Right cardiac atrium (tissue), 5 donors: ENCODE measurements at regions not wholly inside any gene's neighbourhood (a gene's known extent, or its start where the extent isn't known, plus 50 kb on each side); places are given as distances from the start of the nearest gene placed in this dataset.
A peak's percentile ranks its signal among the peaks of the same experiment; 100 is the strongest.
"Not testable (repeated sequence)": the region's sequence is repeated elsewhere in the genome, so short reads cannot be mapped to it uniquely, and the experiment has no call there.

Source experiments
- ATAC-seq, 2 donors: fragments of 200-7000 bp; cut with Tn5 transposase; one replicate each; pipeline versions ENCODE4 v1.8.0 to v1.9.1; 2020; ENCODE audit warnings: moderate library complexity in 2 of 2, mild to moderate bottlenecking in 1 of 2
- DNase-seq, 3 donors: peaks; one replicate each; pipeline ENCODE4 v3.0.0-alpha.2; 2020
- H3K27ac ChIP-seq: one replicate; pipeline ENCODE4 v1.5.1; 2013; ENCODE audit warnings: mild to moderate bottlenecking, low read length, control low read depth, moderate library complexity
- H3K27me3 ChIP-seq: one replicate; pipeline ENCODE4 v1.6.1; 2013; ENCODE audit not compliant: control insufficient read depth, insufficient read depth
- H3K4me1 ChIP-seq: one replicate; pipeline ENCODE4 v1.6.1; 2013; ENCODE audit warnings: low read length; ENCODE audit not compliant: control insufficient read depth, insufficient read depth
- H3K4me3 ChIP-seq: one replicate; pipeline ENCODE4 v1.5.1; 2013; ENCODE audit warnings: low read length, control low read depth
- H3K9me3 ChIP-seq: one replicate; pipeline ENCODE4 v1.6.1; 2013; ENCODE audit warnings: low read length; ENCODE audit not compliant: control insufficient read depth
- WGBS: extraction: QIAGEN DNeasy Blood & Tissue Kit; methylation state at CpG from one replicate; pipeline ENCODE4 v1.1.7; 2013; 5-methylcytosine and 5-hydroxymethylcytosine counted together
- intact Hi-C, 4 donors: fragments of 100-400 bp; cut with DNase I; formaldehyde crosslinking; loops; one replicate each; pipeline versions ENCODE4 v1.11.0 to v1.14.0; 2022 to 2023
- donor health status: healthy with polysubstance abuse.
- donor health status: DM: no; HTN: yes; CAD: no.
- donor health status: DM: no; HTN: no; CAD: no.
- donor health status: DM: no; HTN: yes; CAD: no; lungs with severe emphysema.
- donor health status: DM: yes; HTN: yes; CAD: no.

DNA sequence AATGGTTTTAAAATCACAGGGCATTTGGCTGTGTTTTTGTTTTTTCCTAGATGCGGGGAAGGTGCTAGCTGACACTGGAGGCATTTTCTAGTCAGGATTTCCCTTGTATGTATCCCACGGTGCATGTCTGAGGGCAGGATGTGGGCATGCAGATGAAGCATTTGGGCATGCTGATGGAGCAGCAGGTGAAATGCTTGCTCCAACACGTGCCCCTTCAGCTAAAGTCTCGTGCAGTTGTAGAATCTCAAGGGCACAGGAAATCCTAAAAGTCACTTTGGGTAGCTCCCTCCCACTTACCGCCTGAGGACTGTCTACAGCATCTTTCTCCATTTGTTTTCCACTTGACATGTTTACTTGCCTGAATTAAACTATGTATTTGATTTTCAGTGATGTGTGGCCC is 429.4 kb upstream of the B3GAT1 start:
- Histone ChIP-seq H3K4me3 (no peak overlapping the region), H3K27ac (no peak overlapping the region), H3K27me3 (no peaks in the 10 kb centered on the region), H3K9me3 (peaks cover 1% of the 10 kb centered on the region), H3K4me1 (no peaks in the 10 kb centered on the region)
- no peak for DNase-seq
- intact Hi-C loops = no loop called here
- no peak for ATAC-seq
- 62% methylated on average over 5 of the region's 5 CpGs for WGBS

DNA sequence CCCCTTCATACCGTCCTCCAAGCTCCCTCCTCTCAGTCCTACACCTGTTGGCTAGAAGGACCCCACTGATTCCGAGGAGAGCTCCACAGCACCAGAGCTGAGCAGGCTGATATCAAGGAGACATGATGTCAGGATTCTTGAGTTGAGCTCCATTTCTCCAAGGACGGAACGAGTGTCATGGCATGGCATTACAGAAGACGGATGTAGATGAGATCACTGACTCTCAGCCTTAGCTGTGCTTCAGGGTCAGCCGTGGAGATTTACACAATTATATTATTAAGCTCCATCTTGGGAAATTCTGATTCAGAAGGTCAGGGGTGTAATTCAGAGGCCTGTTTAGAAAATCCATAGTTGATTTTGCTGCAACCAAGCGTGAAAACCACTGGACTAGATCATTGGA is 428.9 kb upstream of the B3GAT1 start:
- ATAC-seq (no peak), DNase-seq (no peak)
- intact Hi-C loops = no loop called here
- Histone ChIP-seq H3K4me1 (no peaks in the 10 kb centered on the region), H3K4me3 (no peak overlapping the region), H3K27me3 (no peaks in the 10 kb centered on the region), H3K27ac (no peak overlapping the region), H3K9me3 (peaks cover 1% of the 10 kb centered on the region)
- 80% methylated on average over 7 of the region's 7 CpGs for WGBS

- ATAC-seq, H3K27me3 ChIP-seq, DNase-seq, H3K9me3 ChIP-seq, H3K27ac ChIP-seq, H3K4me3 ChIP-seq, H3K4me1 ChIP-seq, intact Hi-C loops: not testable (repeated sequence)
- 72% methylated on average over 2 of the region's 4 CpGs for WGBS
Observed at GRCh38 chr11:134840165-134840564, 428.1 kb upstream of the B3GAT1 start.

DNA sequence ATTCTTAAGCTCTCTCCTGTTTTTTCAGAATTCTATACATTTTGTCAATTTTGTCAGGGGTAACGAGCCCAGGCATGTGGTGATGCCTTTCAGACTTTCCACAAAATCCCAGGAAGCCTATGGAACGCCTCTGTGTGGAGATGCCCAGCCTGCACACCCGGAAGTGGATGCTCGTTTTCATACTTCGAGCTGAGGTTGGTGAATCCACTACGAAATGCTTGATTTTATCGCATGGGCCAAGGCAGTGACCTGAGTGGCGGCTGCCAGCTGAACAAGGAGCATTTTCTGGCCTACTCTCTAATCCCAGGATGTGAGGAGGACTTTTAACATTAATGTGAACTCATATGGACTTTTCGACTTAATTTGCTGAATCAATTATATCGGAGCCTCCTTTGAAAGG is 426.7 kb upstream of the B3GAT1 start:
- Histone ChIP-seq H3K9me3 (peaks cover 1% of the 10 kb centered on the region), H3K27me3 (no peaks in the 10 kb centered on the region), H3K27ac (no peak overlapping the region), H3K4me3 (no peak overlapping the region), H3K4me1 (no peaks in the 10 kb centered on the region)
- intact Hi-C loops = no loop called here
- no peak for DNase-seq
- no peak for ATAC-seq
- WGBS = 77% methylated on average over 10 of the region's 10 CpGs

GRCh38 chr11:134837887-134838232 is 425.8 kb upstream of the B3GAT1 start:
- no peak for DNase-seq
- 76% methylated on average over 6 of the region's 6 CpGs for WGBS
- H3K9me3 ChIP-seq = peaks cover 1% of the 10 kb centered on the region
- intact Hi-C loops = no loop called here
- H3K27me3 ChIP-seq = no peaks in the 10 kb centered on the region
- no peaks in the 10 kb centered on the region for H3K4me1 ChIP-seq
- no peak overlapping the region for H3K4me3 ChIP-seq
- H3K27ac ChIP-seq = no peak overlapping the region
- ATAC-seq = peak in 1 of 2 donors; percentile 41

GRCh38 chr11:134837166-134837886 is 425.3 kb upstream of the B3GAT1 start:
- no peak overlapping the region for H3K27ac ChIP-seq
- H3K9me3 ChIP-seq = peaks cover 1% of the 10 kb centered on the region
- 64% methylated on average over 7 of the region's 7 CpGs for WGBS
- ATAC-seq = no peak
- intact Hi-C loops = no loop called here
- DNase-seq = no peak
- no peaks in the 10 kb centered on the region for H3K27me3 ChIP-seq
- no peaks in the 10 kb centered on the region for H3K4me1 ChIP-seq
- H3K4me3 ChIP-seq = no peak overlapping the region

DNA sequence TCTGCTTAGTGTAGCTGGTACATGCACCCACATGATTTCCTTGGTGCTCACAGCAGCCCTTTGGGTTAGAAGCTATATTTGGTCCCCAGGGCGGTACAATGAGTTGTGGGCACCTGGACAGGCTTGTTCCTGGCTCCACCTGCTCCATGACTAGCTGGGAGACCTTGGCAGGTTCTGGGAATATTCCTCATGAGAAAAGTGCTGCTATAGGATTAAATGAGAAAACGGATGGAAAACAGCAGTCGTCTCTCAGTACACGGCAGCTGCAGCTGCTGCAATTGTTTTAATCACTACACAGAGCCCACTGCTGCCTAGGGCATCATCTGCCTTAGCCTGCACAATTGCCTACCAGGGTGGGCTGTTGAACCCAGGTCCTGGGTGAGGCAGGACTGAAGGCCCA is 424.5 kb upstream of the B3GAT1 start:
- DNase-seq = no peak
- WGBS = 51% methylated on average over 4 of the region's 4 CpGs
- intact Hi-C loops = no loop called here
- ATAC-seq = no peak
- H3K9me3 ChIP-seq = peaks cover 1% of the 10 kb centered on the region
- no peaks in the 10 kb centered on the region for H3K4me1 ChIP-seq
- no peak overlapping the region for H3K27ac ChIP-seq
- H3K27me3 ChIP-seq = no peaks in the 10 kb centered on the region
- H3K4me3 ChIP-seq = no peak overlapping the region

DNA sequence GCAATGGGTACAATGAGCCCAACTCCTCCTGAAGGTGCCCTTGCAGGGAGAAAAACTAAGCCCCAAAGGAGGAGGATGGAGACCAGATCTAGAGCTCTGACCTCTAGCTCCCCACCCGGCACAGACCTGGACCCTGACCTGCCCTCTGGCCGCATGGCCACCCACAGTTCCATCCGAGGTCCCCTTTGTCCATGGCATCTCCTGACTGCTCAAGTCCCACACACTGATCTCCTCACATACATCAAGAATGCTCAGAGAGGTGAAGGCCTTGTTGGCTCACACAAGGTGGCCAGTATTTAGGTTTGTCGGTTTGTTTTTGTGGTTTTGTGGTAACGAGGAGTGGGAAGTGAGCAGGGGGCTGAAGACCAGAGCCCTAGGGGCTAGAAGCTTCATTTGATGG is 423.5 kb upstream of the B3GAT1 start:
- H3K4me3 ChIP-seq = no peak overlapping the region
- H3K4me1 ChIP-seq = no peaks in the 10 kb centered on the region
- DNase-seq = no peak
- ATAC-seq = no peak
- intact Hi-C loops = no loop called here
- no peak overlapping the region for H3K27ac ChIP-seq
- no peaks in the 10 kb centered on the region for H3K9me3 ChIP-seq
- WGBS = 76% methylated on average over 5 of the region's 5 CpGs
- H3K27me3 ChIP-seq = no peaks in the 10 kb centered on the region

DNA sequence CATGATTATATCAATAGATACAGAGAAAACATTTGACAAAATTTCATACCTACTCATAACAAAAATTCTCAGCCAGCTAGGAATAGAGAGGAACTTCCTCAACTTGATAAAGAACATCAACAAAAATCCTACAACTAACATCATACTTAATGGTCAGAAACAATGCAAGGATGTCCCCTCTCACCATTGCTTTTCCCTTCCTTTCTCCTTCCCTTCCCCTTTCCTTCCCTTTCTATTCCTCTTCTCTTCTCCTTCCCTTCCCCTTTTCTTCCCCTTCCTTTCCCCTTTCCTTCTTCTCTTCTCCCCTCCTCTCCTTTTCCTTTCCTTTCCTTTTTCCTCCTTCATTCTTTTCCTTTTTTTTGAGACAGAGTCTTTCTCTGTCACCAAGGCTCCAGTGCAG is 418.3 kb upstream of the B3GAT1 start:
- no peaks in the 10 kb centered on the region for H3K9me3 ChIP-seq
- H3K27ac ChIP-seq = no peak overlapping the region
- ATAC-seq (no peak), DNase-seq (no peak)
- H3K4me1 ChIP-seq = no peaks in the 10 kb centered on the region
- H3K4me3 ChIP-seq = no peak overlapping the region
- no peaks in the 10 kb centered on the region for H3K27me3 ChIP-seq
- intact Hi-C loops = no loop called here

GRCh38 chr11:134823970-134824369 is 411.9 kb upstream of the B3GAT1 start:
- WGBS = 81% methylated on average over 4 of the region's 4 CpGs
- H3K27me3 ChIP-seq = no peaks in the 10 kb centered on the region
- ATAC-seq = no peak
- intact Hi-C loops = no loop called here
- no peak for DNase-seq
- H3K4me3 ChIP-seq = no peak overlapping the region
- no peak overlapping the region for H3K27ac ChIP-seq
- H3K4me1 ChIP-seq = no peaks in the 10 kb centered on the region
- H3K9me3 ChIP-seq = no peaks in the 10 kb centered on the region

DNA sequence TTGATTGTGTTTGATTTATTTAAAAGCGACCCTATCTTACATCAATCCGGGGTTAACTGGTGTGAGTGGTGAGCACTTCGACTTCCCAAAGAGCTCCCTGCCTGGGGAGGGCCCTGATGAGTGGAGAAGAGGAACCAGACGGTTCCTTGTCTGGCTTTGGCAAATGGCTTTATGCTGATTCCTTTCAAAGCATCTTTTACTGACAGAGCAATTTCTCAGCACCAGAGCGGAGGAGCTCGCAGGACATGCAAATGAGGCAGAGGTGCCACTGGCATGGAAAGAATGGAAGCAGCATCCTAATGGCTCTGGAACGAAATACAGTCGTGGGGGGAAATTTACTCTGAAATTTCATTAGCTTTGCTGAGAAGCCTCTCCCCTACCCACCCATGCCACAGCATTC is 410.9 kb upstream of the B3GAT1 start:
- DNase-seq = no peak
- no peaks in the 10 kb centered on the region for H3K9me3 ChIP-seq
- H3K27ac ChIP-seq = no peak overlapping the region
- intact Hi-C loops = no loop called here
- H3K4me3 ChIP-seq = no peak overlapping the region
- ATAC-seq = no peak
- no peaks in the 10 kb centered on the region for H3K27me3 ChIP-seq
- WGBS = 52% methylated on average over 8 of the region's 8 CpGs
- no peaks in the 10 kb centered on the region for H3K4me1 ChIP-seq

GRCh38 chr11:134821422-134821821 is 409.4 kb upstream of the B3GAT1 start:
- H3K27ac ChIP-seq = no peak overlapping the region
- no peaks in the 10 kb centered on the region for H3K9me3 ChIP-seq
- no peak for ATAC-seq
- H3K4me3 ChIP-seq = no peak overlapping the region
- H3K4me1 ChIP-seq = no peaks in the 10 kb centered on the region
- DNase-seq = no peak
- WGBS = 64% methylated on average over 4 of the region's 4 CpGs
- intact Hi-C loops = no loop called here
- no peaks in the 10 kb centered on the region for H3K27me3 ChIP-seq
